ENCODE measurements at regions not wholly inside any gene's neighbourhood (a gene's known extent, or its start where the extent isn't known, plus 50 kb on each side); places are given as distances from the start of the nearest gene placed in this dataset.

DNA sequence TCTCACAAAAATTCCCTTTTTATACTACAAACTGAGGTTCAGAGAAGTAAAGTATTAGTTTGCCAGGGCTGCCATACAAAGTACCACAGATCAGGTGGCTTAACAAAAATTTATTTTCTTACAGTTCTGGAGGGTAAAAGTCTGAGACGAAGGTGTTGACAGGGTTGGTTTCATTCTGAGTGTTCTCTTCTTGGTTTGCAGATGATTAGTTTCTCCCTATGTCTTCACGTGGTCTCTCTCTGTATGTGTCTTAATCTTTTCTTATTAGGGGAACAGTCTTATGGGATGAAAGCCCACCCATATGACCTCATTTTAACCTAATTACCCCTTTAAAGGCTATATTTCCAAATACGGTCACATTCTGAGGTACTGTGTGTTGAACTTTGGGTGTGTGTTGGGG lies 274.2 kb downstream of the BRINP1 start:
- TF ChIP-seq NPAS2 (CRISPR knock-in tag; IDR thresholded peaks at IDR 0.05; ENCODE audit: borderline replicate concordance) (no peak), RARB (CRISPR knock-in tag; IDR thresholded peaks at IDR 0.05) (no peak)
- TF ChIP-seq, protein P1, sequence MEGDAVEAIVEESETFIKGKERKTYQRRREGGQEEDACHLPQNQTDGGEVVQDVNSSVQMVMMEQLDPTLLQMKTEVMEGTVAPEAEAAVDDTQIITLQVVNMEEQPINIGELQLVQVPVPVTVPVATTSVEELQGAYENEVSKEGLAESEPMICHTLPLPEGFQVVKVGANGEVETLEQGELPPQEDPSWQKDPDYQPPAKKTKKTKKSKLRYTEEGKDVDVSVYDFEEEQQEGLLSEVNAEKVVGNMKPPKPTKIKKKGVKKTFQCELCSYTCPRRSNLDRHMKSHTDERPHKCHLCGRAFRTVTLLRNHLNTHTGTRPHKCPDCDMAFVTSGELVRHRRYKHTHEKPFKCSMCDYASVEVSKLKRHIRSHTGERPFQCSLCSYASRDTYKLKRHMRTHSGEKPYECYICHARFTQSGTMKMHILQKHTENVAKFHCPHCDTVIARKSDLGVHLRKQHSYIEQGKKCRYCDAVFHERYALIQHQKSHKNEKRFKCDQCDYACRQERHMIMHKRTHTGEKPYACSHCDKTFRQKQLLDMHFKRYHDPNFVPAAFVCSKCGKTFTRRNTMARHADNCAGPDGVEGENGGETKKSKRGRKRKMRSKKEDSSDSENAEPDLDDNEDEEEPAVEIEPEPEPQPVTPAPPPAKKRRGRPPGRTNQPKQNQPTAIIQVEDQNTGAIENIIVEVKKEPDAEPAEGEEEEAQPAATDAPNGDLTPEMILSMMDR (IDR thresholded peaks at IDR 0.05), result no peak

Data from A549 (cell line).